Neural cell (in vitro differentiated cells): ENCODE measurements at regions not wholly inside any gene's neighbourhood (a gene's known extent, or its start where the extent isn't known, plus 50 kb on each side); places are given as distances from the start of the nearest gene placed in this dataset.

Experiments
- H2AFZ ChIP-seq: fragments of 200-600, 300-800 bp; sonication (generic), shearing (Covaris generic); 2 replicates; pipeline ENCODE4 v1.6.0; 2014; ENCODE audit warnings: low read depth, mild to moderate bottlenecking, antibody characterized with exemption, low read length, moderate library complexity
- H3F3A ChIP-seq: fragments of 200-600 bp; shearing (Covaris generic); 2 replicates; pipeline ENCODE4 v1.6.1; 2016; ENCODE audit warnings: mild to moderate bottlenecking, moderate library complexity, mixed read lengths, antibody characterized with exemption, low read length; ENCODE audit not compliant: insufficient read depth, poor library complexity, severe bottlenecking
- H3K27ac ChIP-seq: fragments of 200-600, 300-800 bp; sonication (generic), shearing (Covaris generic); 2 replicates; pipeline ENCODE4 v1.5.1; 2014; ENCODE audit warnings: mild to moderate bottlenecking, low read length, moderate library complexity
- H3K27me3 ChIP-seq: fragments of 300-800, 200-600 bp; sonication (generic), shearing (Covaris generic); 2 replicates; pipeline ENCODE4 v1.6.0; 2014; ENCODE audit warnings: mild to moderate bottlenecking, low read depth, low read length, moderate library complexity; ENCODE audit not compliant: insufficient read depth
- H3K36me3 ChIP-seq: fragments of 300-800, 200-600 bp; sonication (generic), shearing (Covaris generic); 2 replicates; pipeline ENCODE4 v1.5.1; 2014; ENCODE audit warnings: mild to moderate bottlenecking, antibody characterized with exemption, low read length, moderate library complexity; ENCODE audit not compliant: insufficient read depth
- H3K4me2 ChIP-seq: fragments of 300-800, 200-600 bp; sonication (generic), shearing (Covaris generic); 2 replicates; pipeline ENCODE4 v1.6.0; 2014; ENCODE audit warnings: mild to moderate bottlenecking, low read length
- H3K4me3 ChIP-seq: fragments of 300-800, 200-600 bp; sonication (generic), shearing (Covaris generic); 2 replicates; pipeline ENCODE4 v1.5.1; 2014; ENCODE audit warnings: mild to moderate bottlenecking, low read length, moderate library complexity
- H3K79me2 ChIP-seq: fragments of 200-600 bp; shearing (Covaris generic); replicated peaks from 2 replicates; pipeline ENCODE4 v1.6.0; 2014; ENCODE audit warnings: mild to moderate bottlenecking, low read length, moderate library complexity; ENCODE audit not compliant: insufficient read depth
- H3K9ac ChIP-seq: fragments of 300-800, 200-600 bp; sonication (generic), shearing (Covaris generic); 2 replicates; pipeline ENCODE4 v1.6.1; 2016; ENCODE audit warnings: mild to moderate bottlenecking, low read length, mixed read lengths
- H3K9me2 ChIP-seq: fragments of 200-600 bp; shearing (Covaris generic); 2 replicates; pipeline ENCODE4 v1.6.1; 2016; ENCODE audit warnings: mild to moderate bottlenecking, low read length, mixed read lengths; ENCODE audit not compliant: insufficient read depth
- H3K9me3 ChIP-seq: fragments of 200-600, 300-800 bp; sonication (generic), shearing (Covaris generic); 2 replicates; pipeline ENCODE4 v1.6.1; 2016; ENCODE audit warnings: mild to moderate bottlenecking, mixed run types, low read length, moderate library complexity, mixed read lengths
- H4K20me1 ChIP-seq: fragments of 200-600 bp; shearing (Covaris generic); 2 replicates; pipeline ENCODE4 v1.6.1; 2016; ENCODE audit warnings: mild to moderate bottlenecking, mixed run types; ENCODE audit not compliant: insufficient read depth
- CTCF ChIP-seq: fragments of 450-650 bp; IDR thresholded peaks from 2 replicates; pipeline ENCODE4 v1.5.1; 2014; ENCODE audit warnings: antibody characterized with exemption, mild to moderate bottlenecking, moderate library complexity; ENCODE audit not compliant: poor library complexity, severe bottlenecking
- EP300 ChIP-seq: fragments of 450-650 bp; conservative IDR thresholded peaks from 2 replicates; pipeline ENCODE4 v1.6.1; 2014; ENCODE audit warnings: antibody characterized with exemption, mild to moderate bottlenecking, moderate library complexity; ENCODE audit not compliant: poor library complexity, severe bottlenecking
- EZH2 ChIP-seq: fragments of 200-600, 300-800 bp; shearing (Covaris generic), sonication (generic); IDR thresholded peaks from 2 replicates; pipeline ENCODE4 v1.6.1; 2014; ENCODE audit warnings: antibody characterized with exemption, low read length, borderline replicate concordance, mild to moderate bottlenecking; ENCODE audit not compliant: insufficient read depth, poor library complexity, severe bottlenecking
- MXI1 ChIP-seq: fragments of 450-650 bp; conservative IDR thresholded peaks from 2 replicates; pipeline ENCODE4 v1.6.1; 2014; ENCODE audit warnings: antibody characterized with exemption, mild to moderate bottlenecking; ENCODE audit not compliant: poor library complexity, severe bottlenecking
- POLR2AphosphoS5 ChIP-seq: IDR thresholded peaks from 2 replicates; pipeline ENCODE4 v1.6.1; 2012
- RAD21 ChIP-seq: fragments of 450-650 bp; conservative IDR thresholded peaks from 2 replicates; pipeline ENCODE4 v1.6.1; 2014; ENCODE audit warnings: antibody characterized with exemption, mild to moderate bottlenecking, moderate library complexity
- SMC3 ChIP-seq: fragments of 450-650 bp; conservative IDR thresholded peaks from 2 replicates; pipeline ENCODE4 v1.6.1; 2014; ENCODE audit warnings: antibody characterized with exemption, mild to moderate bottlenecking, moderate library complexity; ENCODE audit not compliant: poor library complexity
- TAF1 ChIP-seq: IDR thresholded peaks from 2 replicates; pipeline ENCODE4 v1.6.1; 2012; ENCODE audit warnings: low read depth
- TF ChIP-seq, protein P1 (sequence below): IDR thresholded peaks from 2 replicates; pipeline ENCODE4 v1.6.1; 2012; ENCODE audit warnings: borderline replicate concordance

- Histone ChIP-seq H3K27ac (no peak overlapping the region), H3K9me2 (no peaks in the 10 kb centered on the region), H3K9me3 (no peaks in the 10 kb centered on the region), H3K4me3 (no peak overlapping the region), H3K9ac (no peak overlapping the region), H2AFZ (no peak overlapping the region), H3K4me2 (no peak overlapping the region), H3K36me3 (no peaks in the 10 kb centered on the region), H4K20me1 (no peaks in the 10 kb centered on the region), H3F3A (no peaks in the 10 kb centered on the region), H3K27me3 (no peaks in the 10 kb centered on the region), H3K79me2 (no peaks in the 10 kb centered on the region)
- TF ChIP-seq, protein P1, sequence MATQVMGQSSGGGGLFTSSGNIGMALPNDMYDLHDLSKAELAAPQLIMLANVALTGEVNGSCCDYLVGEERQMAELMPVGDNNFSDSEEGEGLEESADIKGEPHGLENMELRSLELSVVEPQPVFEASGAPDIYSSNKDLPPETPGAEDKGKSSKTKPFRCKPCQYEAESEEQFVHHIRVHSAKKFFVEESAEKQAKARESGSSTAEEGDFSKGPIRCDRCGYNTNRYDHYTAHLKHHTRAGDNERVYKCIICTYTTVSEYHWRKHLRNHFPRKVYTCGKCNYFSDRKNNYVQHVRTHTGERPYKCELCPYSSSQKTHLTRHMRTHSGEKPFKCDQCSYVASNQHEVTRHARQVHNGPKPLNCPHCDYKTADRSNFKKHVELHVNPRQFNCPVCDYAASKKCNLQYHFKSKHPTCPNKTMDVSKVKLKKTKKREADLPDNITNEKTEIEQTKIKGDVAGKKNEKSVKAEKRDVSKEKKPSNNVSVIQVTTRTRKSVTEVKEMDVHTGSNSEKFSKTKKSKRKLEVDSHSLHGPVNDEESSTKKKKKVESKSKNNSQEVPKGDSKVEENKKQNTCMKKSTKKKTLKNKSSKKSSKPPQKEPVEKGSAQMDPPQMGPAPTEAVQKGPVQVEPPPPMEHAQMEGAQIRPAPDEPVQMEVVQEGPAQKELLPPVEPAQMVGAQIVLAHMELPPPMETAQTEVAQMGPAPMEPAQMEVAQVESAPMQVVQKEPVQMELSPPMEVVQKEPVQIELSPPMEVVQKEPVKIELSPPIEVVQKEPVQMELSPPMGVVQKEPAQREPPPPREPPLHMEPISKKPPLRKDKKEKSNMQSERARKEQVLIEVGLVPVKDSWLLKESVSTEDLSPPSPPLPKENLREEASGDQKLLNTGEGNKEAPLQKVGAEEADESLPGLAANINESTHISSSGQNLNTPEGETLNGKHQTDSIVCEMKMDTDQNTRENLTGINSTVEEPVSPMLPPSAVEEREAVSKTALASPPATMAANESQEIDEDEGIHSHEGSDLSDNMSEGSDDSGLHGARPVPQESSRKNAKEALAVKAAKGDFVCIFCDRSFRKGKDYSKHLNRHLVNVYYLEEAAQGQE, result no peak
- TF ChIP-seq TAF1, result no peak
- TF ChIP-seq RAD21, result no peak
- no peak for TF ChIP-seq POLR2AphosphoS5
These were observed 114.1 kb upstream of the PRMT8 start for GRCh38 chr12:3376779-3377455.

- TF ChIP-seq MXI1 (no peak), POLR2AphosphoS5 (no peak), EP300 (no peak), EZH2 (no peak), SMC3 (no peak), TAF1 (no peak), CTCF (no peak), RAD21 (no peak)
- H3K36me3 ChIP-seq, result no peaks in the 10 kb centered on the region
- H2AFZ ChIP-seq, result no peak overlapping the region
- H3K79me2 ChIP-seq, result no peaks in the 10 kb centered on the region
- no peaks in the 10 kb centered on the region for H4K20me1 ChIP-seq
- H3F3A ChIP-seq, result no peaks in the 10 kb centered on the region
- no peak overlapping the region for H3K4me2 ChIP-seq
- no peak overlapping the region for H3K4me3 ChIP-seq
- H3K27ac ChIP-seq, result no peak overlapping the region
- H3K27me3 ChIP-seq, result no peaks in the 10 kb centered on the region
- no peaks in the 10 kb centered on the region for H3K9me2 ChIP-seq
- no peak overlapping the region for H3K9ac ChIP-seq
- H3K9me3 ChIP-seq, result no peaks in the 10 kb centered on the region
These were observed 112.3 kb upstream of the PRMT8 start for GRCh38 chr12:3378655-3379054.

DNA sequence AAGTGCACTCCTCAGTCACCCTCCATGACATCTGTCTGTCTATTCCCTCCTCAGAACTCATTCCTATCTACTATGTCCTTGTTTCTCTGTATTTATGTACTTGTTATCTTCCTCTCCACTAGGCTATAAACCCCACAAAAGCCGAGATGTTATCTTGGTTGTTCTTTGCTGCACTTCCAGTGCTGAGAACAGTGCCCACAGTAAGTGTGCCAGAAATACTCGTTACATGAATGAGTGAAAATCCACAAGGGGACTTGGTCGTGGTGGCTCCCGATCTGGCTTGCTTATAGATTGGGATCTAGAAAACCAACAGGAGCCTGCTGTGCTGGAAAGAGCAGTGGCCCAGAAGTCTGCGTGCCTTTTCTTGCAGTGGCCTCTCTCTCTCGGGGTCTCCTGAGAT is 111.9 kb upstream of the PRMT8 start:
- no peak overlapping the region for H3K9ac ChIP-seq
- no peaks in the 10 kb centered on the region for H3K9me3 ChIP-seq
- no peaks in the 10 kb centered on the region for H3K27me3 ChIP-seq
- no peak overlapping the region for H3K4me3 ChIP-seq
- no peaks in the 10 kb centered on the region for H3K9me2 ChIP-seq
- no peaks in the 10 kb centered on the region for H3K79me2 ChIP-seq
- no peak overlapping the region for H3K4me2 ChIP-seq
- TF ChIP-seq CTCF (no peak), MXI1 (no peak), TAF1 (no peak), EZH2 (no peak), RAD21 (no peak), SMC3 (no peak), POLR2AphosphoS5 (no peak), EP300 (no peak)
- TF ChIP-seq, protein P1, result no peak
- no peak overlapping the region for H2AFZ ChIP-seq
- no peak overlapping the region for H3K27ac ChIP-seq
- H3F3A ChIP-seq, result no peaks in the 10 kb centered on the region
- no peaks in the 10 kb centered on the region for H4K20me1 ChIP-seq
- no peaks in the 10 kb centered on the region for H3K36me3 ChIP-seq
